K562 (cell line): ENCODE measurements at regions not wholly inside any gene's neighbourhood (a gene's known extent, or its start where the extent isn't known, plus 50 kb on each side); places are given as distances from the start of the nearest gene placed in this dataset.

Experiments
- ATAC-seq: fragments of 200-7000 bp; cut with Tn5 transposase; 3 replicates; pipeline ENCODE4 v1.9.1; 2020; ENCODE audit warnings: moderate library complexity
- BruUV-seq: library from RNA; stranded (reverse); fragments of 400-500 nt; replicated peaks from 2 replicates; lab custom pipeline; 2021; lab: Mats Ljungman, UMichigan
- CTCF ChIA-PET: fragments of 300-600 bp; formaldehyde crosslinking; extraction: SDS; loops from one replicate; lab custom pipeline; 2021; ENCODE audit warnings: low intra/inter-chr PET ratio; lab: Yijun Ruan, JAX
- POLR2A ChIA-PET: fragments of 300-600, 350-650 bp; sonication (Branson Sonifier 250); formaldehyde crosslinking; extraction: SDS; loops from one replicate; lab custom pipeline; 2021; ENCODE audit warnings: antibody characterized with exemption, inconsistent platforms; lab: Yijun Ruan, JAX
- DNase-seq, 4 experiments: peaks; one replicate each; pipeline versions ENCODE4 v3.0.0 to v3.0.0-alpha.2; 2011 to 2018; ENCODE audit warnings: low spot score in 3 of 4, mixed read lengths in 3 of 4; ENCODE audit errors: extremely low read depth in 1 of 4
- FAIRE-seq: peaks from 2 replicates; lab custom pipeline; 2011; peaks lifted over from hg19 to GRCh38; lab: Jason Lieb, UNC
- H2AFZ ChIP-seq: 2 replicates; pipeline ENCODE4 v1.6.0; 2011; ENCODE audit warnings: low read depth, low read length, control low read depth, inconsistent platforms
- H3K27ac ChIP-seq: fragments of 200-600 bp; 3 replicates; pipeline ENCODE4 v1.8.0; 2011; ENCODE audit warnings: low read depth, mild to moderate bottlenecking, control low read depth, inconsistent platforms, low read length, moderate library complexity, mixed read lengths; ENCODE audit errors: extremely low read depth
- H3K27me3 ChIP-seq, 2 experiments: fragments of 300-600 bp in 1 of 2; 2 replicates in 1 of 2; 3 replicates in 1 of 2; pipeline versions ENCODE4 v1.6.0 to v1.8.0; 2011; ENCODE audit warnings: inconsistent platforms in 2 of 2, low read length in 2 of 2, mild to moderate bottlenecking in 1 of 2, mixed read lengths in 1 of 2, moderate library complexity in 1 of 2; ENCODE audit not compliant: control insufficient read depth in 2 of 2, insufficient read depth in 2 of 2
- H3K36me3 ChIP-seq: fragments of 300-600 bp; 3 replicates; pipeline ENCODE4 v1.8.0; 2011; ENCODE audit warnings: mild to moderate bottlenecking, low read length, inconsistent platforms; ENCODE audit not compliant: control insufficient read depth, insufficient read depth
- H3K4me1 ChIP-seq, 2 experiments: fragments of 200-600 bp in 1 of 2; replicated peaks in 1 of 2; 2 replicates in 1 of 2; 3 replicates in 1 of 2; pipeline versions ENCODE4 v1.5.1 to v1.8.0; 2011; ENCODE audit warnings: inconsistent platforms in 2 of 2, low read length in 2 of 2, mild to moderate bottlenecking in 1 of 2, mixed read lengths in 1 of 2, moderate library complexity in 1 of 2; ENCODE audit not compliant: control insufficient read depth in 2 of 2, insufficient read depth in 2 of 2
- H3K4me2 ChIP-seq: 2 replicates; pipeline ENCODE4 v1.6.1; 2011; ENCODE audit warnings: low read length, control low read depth, inconsistent platforms, mixed read lengths; ENCODE audit not compliant: insufficient read depth
- H3K4me3 ChIP-seq: fragments of 200-600 bp; sonication (generic), shearing (Covaris generic); 2 replicates; pipeline ENCODE4 v1.5.1; 2016; ENCODE audit warnings: control low read depth, inconsistent platforms
- H3K79me2 ChIP-seq: fragments of 200-600 bp; 3 replicates; pipeline ENCODE4 v1.8.0; 2011; ENCODE audit warnings: low read length, inconsistent platforms; ENCODE audit not compliant: control insufficient read depth, insufficient read depth
- H3K9ac ChIP-seq, 2 experiments: 2 replicates each; pipeline versions ENCODE4 v1.6.0 to v1.6.1; 2011; ENCODE audit warnings: low read depth in 2 of 2, low read length in 2 of 2, control low read depth in 1 of 2, inconsistent platforms in 1 of 2, mild to moderate bottlenecking in 1 of 2, mixed read lengths in 1 of 2; ENCODE audit not compliant: insufficient read depth in 1 of 2
- H3K9me1 ChIP-seq: one replicate; pipeline ENCODE4 v1.6.0; 2011; ENCODE audit warnings: inconsistent platforms, mild to moderate bottlenecking, low read length, moderate library complexity; ENCODE audit not compliant: control insufficient read depth, insufficient read depth
- H3K9me3 ChIP-seq: replicated peaks from 2 replicates; pipeline ENCODE4 v1.5.1; 2011; ENCODE audit warnings: low read depth, low read length, inconsistent platforms; ENCODE audit not compliant: control insufficient read depth, insufficient read depth
- H4K20me1 ChIP-seq: replicated peaks from 2 replicates; pipeline ENCODE4 v1.6.1; 2011; ENCODE audit warnings: low read length, inconsistent platforms, mixed read lengths; ENCODE audit not compliant: control insufficient read depth, insufficient read depth
- CEBPB ChIP-seq: fragments of 450-650 bp; IDR thresholded peaks from 2 replicates; pipeline ENCODE4 v1.6.1; 2016; ENCODE audit warnings: missing genetic modification characterization, missing compliant biosample characterization
- DDX20 ChIP-seq: fragments of 450-650 bp; IDR thresholded peaks from 2 replicates; pipeline ENCODE4 v1.6.1; 2016; ENCODE audit warnings: missing genetic modification characterization, low read depth, mild to moderate bottlenecking, missing compliant biosample characterization, moderate library complexity
- GABPA ChIP-seq: fragments of 200-800 bp; sonication (Bioruptor generic); conservative IDR thresholded peaks from 2 replicates; pipeline ENCODE4 v1.6.1; 2016; ENCODE audit warnings: low read depth, missing genetic modification characterization, missing compliant biosample characterization
- ZNF274 ChIP-seq: IDR thresholded peaks from 2 replicates; pipeline ENCODE4 v1.6.1; 2011; ENCODE audit warnings: low read depth, mild to moderate bottlenecking, low read length, moderate library complexity, borderline replicate concordance
- WGBS: fragments of 100-300 bp; shearing (Covaris generic); methylation state at CpG from one replicate; pipeline ENCODE4 v1.1.6; 2016; ENCODE audit warnings: low coverage, mixed read lengths; ENCODE audit not compliant: insufficient coverage; ENCODE audit errors: missing lambda C conversion rate; 5-methylcytosine and 5-hydroxymethylcytosine counted together
- in situ Hi-C: fragments of 300-500 bp; cut with MboI; formaldehyde crosslinking; loops from 4 replicates; pipeline ENCODE4 v1.15.0; 2018; ENCODE audit warnings: inconsistent platforms, mixed read lengths
- intact Hi-C: fragments of 100-400 bp; cut with micrococcal nuclease; formaldehyde crosslinking; loops from 2 replicates; pipeline ENCODE4 v1.14.2; 2022
- TF ChIP-seq, protein P1 (sequence below), 2 experiments: fragments of 150-350 bp in 1 of 2; IDR thresholded peaks; 2 replicates each; pipeline ENCODE4 v1.6.1; 2012 to 2016; ENCODE audit warnings: low read depth in 2 of 2, low read length in 2 of 2, mild to moderate bottlenecking in 1 of 2, moderate library complexity in 1 of 2
- TF ChIP-seq, protein P2 (sequence below), 2 experiments: IDR thresholded peaks; 2 replicates each; pipeline ENCODE4 v1.6.1; 2012; ENCODE audit warnings: improper control_type of control experiment in 2 of 2, low read depth in 2 of 2, low read length in 2 of 2, borderline replicate concordance in 1 of 2
- TF ChIP-seq, protein P3 (sequence below): IDR thresholded peaks from 2 replicates; pipeline ENCODE4 v1.6.1; 2016; ENCODE audit warnings: missing genetic modification characterization, missing compliant biosample characterization
- TF ChIP-seq, protein P4 (sequence below), 2 experiments: fragments of 450-650 bp; conservative IDR thresholded peaks; 2 replicates each; pipeline ENCODE4 v1.6.1; 2017; ENCODE audit warnings: mild to moderate bottlenecking in 2 of 2, moderate library complexity in 2 of 2
- TF ChIP-seq, protein P5 (sequence below): fragments of 200-800 bp; sonication (Bioruptor generic); IDR thresholded peaks from 2 replicates; pipeline ENCODE4 v1.6.1; 2017; ENCODE audit warnings: missing genetic modification characterization, missing compliant biosample characterization

DNA sequence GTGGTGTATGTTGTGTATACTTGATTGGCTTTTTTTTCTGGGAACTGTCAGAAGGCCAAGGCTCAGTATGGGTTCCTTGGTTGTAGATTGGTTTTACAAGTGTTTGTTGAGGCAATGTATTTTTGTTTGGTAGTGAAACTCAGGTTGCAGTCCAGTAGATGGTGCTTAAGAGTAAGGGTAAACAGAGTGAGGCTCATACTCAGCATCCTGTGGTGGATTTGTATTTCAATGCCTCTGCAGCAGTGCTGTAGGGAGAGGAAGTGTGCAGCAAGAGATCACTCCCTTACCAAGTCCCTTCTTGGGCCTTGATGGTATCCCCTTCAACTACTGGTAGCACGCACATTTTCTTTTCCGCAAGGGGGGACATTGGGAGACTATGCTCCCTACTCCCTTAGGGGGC lies 428.5 kb upstream of the CNTN3 start:
- no TSS peak for BruUV-seq
- no peak overlapping the region for H3K4me2 ChIP-seq
- H2AFZ ChIP-seq = no peak overlapping the region
- in situ Hi-C loops (no loop called here), intact Hi-C loops (no loop called here)
- H3K27ac ChIP-seq = no peak overlapping the region
- FAIRE-seq (no peak), ATAC-seq (no peak), DNase-seq (no peak)
- H3K36me3 ChIP-seq = no peaks in the 10 kb centered on the region
- no peaks in the 10 kb centered on the region for H3K4me1 ChIP-seq
- ChIA-PET POLR2A (no interaction called here), CTCF (no interaction called here)
- H3K4me3 ChIP-seq = no peak overlapping the region
- no peaks in the 10 kb centered on the region for H3K79me2 ChIP-seq
- no peaks in the 10 kb centered on the region for H3K9me1 ChIP-seq
- WGBS = 11% methylated on average over 2 of the region's 2 CpGs
- no peaks in the 10 kb centered on the region for H3K9me3 ChIP-seq
- no peaks in the 10 kb centered on the region for H4K20me1 ChIP-seq
- H3K9ac ChIP-seq = no peak overlapping the region
- no peaks in the 10 kb centered on the region for H3K27me3 ChIP-seq
- TF ChIP-seq CEBPB (no peak), DDX20 (tag) (no peak), ZNF274 (no peak), GABPA (tag) (no peak)
- TF ChIP-seq, protein P1, sequence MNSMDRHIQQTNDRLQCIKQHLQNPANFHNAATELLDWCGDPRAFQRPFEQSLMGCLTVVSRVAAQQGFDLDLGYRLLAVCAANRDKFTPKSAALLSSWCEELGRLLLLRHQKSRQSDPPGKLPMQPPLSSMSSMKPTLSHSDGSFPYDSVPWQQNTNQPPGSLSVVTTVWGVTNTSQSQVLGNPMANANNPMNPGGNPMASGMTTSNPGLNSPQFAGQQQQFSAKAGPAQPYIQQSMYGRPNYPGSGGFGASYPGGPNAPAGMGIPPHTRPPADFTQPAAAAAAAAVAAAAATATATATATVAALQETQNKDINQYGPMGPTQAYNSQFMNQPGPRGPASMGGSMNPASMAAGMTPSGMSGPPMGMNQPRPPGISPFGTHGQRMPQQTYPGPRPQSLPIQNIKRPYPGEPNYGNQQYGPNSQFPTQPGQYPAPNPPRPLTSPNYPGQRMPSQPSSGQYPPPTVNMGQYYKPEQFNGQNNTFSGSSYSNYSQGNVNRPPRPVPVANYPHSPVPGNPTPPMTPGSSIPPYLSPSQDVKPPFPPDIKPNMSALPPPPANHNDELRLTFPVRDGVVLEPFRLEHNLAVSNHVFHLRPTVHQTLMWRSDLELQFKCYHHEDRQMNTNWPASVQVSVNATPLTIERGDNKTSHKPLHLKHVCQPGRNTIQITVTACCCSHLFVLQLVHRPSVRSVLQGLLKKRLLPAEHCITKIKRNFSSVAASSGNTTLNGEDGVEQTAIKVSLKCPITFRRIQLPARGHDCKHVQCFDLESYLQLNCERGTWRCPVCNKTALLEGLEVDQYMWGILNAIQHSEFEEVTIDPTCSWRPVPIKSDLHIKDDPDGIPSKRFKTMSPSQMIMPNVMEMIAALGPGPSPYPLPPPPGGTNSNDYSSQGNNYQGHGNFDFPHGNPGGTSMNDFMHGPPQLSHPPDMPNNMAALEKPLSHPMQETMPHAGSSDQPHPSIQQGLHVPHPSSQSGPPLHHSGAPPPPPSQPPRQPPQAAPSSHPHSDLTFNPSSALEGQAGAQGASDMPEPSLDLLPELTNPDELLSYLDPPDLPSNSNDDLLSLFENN (IDR thresholded peaks at IDR 0.05; ENCODE audit: low read depth in 2 of 2, low read length in 2 of 2) = no peak
- TF ChIP-seq, protein P2, sequence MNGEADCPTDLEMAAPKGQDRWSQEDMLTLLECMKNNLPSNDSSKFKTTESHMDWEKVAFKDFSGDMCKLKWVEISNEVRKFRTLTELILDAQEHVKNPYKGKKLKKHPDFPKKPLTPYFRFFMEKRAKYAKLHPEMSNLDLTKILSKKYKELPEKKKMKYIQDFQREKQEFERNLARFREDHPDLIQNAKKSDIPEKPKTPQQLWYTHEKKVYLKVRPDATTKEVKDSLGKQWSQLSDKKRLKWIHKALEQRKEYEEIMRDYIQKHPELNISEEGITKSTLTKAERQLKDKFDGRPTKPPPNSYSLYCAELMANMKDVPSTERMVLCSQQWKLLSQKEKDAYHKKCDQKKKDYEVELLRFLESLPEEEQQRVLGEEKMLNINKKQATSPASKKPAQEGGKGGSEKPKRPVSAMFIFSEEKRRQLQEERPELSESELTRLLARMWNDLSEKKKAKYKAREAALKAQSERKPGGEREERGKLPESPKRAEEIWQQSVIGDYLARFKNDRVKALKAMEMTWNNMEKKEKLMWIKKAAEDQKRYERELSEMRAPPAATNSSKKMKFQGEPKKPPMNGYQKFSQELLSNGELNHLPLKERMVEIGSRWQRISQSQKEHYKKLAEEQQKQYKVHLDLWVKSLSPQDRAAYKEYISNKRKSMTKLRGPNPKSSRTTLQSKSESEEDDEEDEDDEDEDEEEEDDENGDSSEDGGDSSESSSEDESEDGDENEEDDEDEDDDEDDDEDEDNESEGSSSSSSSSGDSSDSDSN (IDR thresholded peaks at IDR 0.05; ENCODE audit: borderline replicate concordance in 1 of 2, low read depth in 2 of 2, low read length in 2 of 2) = no peak
- TF ChIP-seq, protein P3, sequence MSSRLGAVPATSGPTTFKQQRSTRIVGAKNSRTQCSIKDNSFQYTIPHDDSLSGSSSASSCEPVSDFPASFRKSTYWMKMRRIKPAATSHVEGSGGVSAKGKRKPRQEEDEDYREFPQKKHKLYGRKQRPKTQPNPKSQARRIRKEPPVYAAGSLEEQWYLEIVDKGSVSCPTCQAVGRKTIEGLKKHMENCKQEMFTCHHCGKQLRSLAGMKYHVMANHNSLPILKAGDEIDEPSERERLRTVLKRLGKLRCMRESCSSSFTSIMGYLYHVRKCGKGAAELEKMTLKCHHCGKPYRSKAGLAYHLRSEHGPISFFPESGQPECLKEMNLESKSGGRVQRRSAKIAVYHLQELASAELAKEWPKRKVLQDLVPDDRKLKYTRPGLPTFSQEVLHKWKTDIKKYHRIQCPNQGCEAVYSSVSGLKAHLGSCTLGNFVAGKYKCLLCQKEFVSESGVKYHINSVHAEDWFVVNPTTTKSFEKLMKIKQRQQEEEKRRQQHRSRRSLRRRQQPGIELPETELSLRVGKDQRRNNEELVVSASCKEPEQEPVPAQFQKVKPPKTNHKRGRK = no peak
- TF ChIP-seq, protein P4, sequence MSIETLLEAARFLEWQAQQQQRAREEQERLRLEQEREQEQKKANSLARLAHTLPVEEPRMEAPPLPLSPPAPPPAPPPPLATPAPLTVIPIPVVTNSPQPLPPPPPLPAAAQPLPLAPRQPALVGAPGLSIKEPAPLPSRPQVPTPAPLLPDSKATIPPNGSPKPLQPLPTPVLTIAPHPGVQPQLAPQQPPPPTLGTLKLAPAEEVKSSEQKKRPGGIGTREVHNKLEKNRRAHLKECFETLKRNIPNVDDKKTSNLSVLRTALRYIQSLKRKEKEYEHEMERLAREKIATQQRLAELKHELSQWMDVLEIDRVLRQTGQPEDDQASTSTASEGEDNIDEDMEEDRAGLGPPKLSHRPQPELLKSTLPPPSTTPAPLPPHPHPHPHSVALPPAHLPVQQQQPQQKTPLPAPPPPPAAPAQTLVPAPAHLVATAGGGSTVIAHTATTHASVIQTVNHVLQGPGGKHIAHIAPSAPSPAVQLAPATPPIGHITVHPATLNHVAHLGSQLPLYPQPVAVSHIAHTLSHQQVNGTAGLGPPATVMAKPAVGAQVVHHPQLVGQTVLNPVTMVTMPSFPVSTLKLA (conservative IDR thresholded peaks at IDR 0.05) = no peak
- TF ChIP-seq, protein P5, sequence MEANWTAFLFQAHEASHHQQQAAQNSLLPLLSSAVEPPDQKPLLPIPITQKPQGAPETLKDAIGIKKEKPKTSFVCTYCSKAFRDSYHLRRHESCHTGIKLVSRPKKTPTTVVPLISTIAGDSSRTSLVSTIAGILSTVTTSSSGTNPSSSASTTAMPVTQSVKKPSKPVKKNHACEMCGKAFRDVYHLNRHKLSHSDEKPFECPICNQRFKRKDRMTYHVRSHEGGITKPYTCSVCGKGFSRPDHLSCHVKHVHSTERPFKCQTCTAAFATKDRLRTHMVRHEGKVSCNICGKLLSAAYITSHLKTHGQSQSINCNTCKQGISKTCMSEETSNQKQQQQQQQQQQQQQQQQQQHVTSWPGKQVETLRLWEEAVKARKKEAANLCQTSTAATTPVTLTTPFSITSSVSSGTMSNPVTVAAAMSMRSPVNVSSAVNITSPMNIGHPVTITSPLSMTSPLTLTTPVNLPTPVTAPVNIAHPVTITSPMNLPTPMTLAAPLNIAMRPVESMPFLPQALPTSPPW = no peak
